Testis (tissue), 2 donors: ENCODE measurements at regions not wholly inside any gene's neighbourhood (a gene's known extent, or its start where the extent isn't known, plus 50 kb on each side); places are given as distances from the start of the nearest gene placed in this dataset.

Source experiments
- CTCF ChIP-seq, 3 experiments: fragments of 450-650 bp in 2 of 3; fragments of 200-600 bp in 1 of 3; sonication (generic) in 1 of 3; IDR thresholded peaks; one replicate each; pipeline ENCODE4 v1.5.1; 2016 to 2019; ENCODE audit warnings: antibody characterized with exemption in 3 of 3, mild to moderate bottlenecking in 2 of 3, moderate library complexity in 1 of 3
- POLR2A ChIP-seq: fragments of 450-650 bp; IDR thresholded peaks from one replicate; pipeline ENCODE4 v1.6.1; 2017; ENCODE audit warnings: antibody characterized with exemption, mild to moderate bottlenecking, moderate library complexity

- no peak for TF ChIP-seq CTCF (IDR thresholded peaks at IDR 0.05)
- no peak for TF ChIP-seq POLR2A
Observed at GRCh38 chr16:65938083-65938482, 428.4 kb upstream of the CDH5 start.
